ENCODE measurements at regions not wholly inside any gene's neighbourhood (a gene's known extent, or its start where the extent isn't known, plus 50 kb on each side); places are given as distances from the start of the nearest gene placed in this dataset.
"Not testable (repeated sequence)": the region's sequence is repeated elsewhere in the genome, so short reads cannot be mapped to it uniquely, and the experiment has no call there.

DNA sequence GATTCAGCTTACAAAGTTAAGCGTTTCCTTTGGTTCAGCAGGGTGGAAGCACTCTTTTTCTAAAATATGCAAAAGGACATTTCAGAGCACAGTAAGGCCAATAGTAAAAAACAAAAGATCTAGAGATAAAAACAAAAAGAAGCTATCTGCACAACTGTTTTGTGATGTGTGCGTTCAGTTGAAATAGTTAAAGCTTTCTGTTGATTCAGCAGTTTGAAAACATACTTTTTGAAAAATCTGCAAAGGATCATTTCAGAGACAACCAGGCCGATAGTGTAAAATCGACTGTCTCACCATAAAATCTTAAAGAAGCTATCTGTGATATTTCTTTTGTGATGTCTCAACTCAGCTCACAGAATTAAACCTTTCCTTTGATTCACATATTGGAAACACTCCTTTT, 300.0 kb upstream of the ALG10B start:
- H3K9me3 ChIP-seq (replicated peaks): no peaks in the 10 kb centered on the region
- no peak overlapping the region for H3K27ac ChIP-seq
- DNase-seq: no peak
- H3K36me3 ChIP-seq: no peaks in the 10 kb centered on the region
- no peaks in the 10 kb centered on the region for H3K27me3 ChIP-seq
- no peak overlapping the region for H3K4me3 ChIP-seq
- no peaks in the 10 kb centered on the region for H3K4me1 ChIP-seq

DNA sequence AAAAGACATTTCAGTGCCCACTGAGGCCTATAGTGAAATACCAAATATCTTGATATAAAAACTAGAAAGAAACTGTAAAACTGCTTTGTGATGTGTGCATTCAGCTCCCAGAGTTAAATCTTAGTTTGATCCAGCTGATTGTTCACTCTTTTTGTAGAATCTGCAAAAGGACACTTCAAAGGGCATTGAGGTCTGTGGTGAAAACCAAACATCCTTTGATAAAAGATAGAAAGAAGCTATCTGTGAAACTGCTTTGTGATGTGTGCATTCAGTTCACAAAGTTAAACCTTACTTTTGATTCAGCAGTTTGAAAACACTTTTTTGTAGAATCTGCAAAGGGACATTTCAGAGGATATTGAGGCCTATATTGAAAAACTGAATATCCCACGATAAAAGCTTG, 290.7 kb upstream of the ALG10B start:
- Histone ChIP-seq H3K9me3 (replicated peaks) (peaks cover 7% of the 10 kb centered on the region), H3K4me1 (no peaks in the 10 kb centered on the region), H3K27me3 (no peaks in the 10 kb centered on the region), H3K36me3 (no peaks in the 10 kb centered on the region), H3K4me3 (no peak overlapping the region), H3K27ac (no peak overlapping the region)
- DNase-seq: no peak

DNA sequence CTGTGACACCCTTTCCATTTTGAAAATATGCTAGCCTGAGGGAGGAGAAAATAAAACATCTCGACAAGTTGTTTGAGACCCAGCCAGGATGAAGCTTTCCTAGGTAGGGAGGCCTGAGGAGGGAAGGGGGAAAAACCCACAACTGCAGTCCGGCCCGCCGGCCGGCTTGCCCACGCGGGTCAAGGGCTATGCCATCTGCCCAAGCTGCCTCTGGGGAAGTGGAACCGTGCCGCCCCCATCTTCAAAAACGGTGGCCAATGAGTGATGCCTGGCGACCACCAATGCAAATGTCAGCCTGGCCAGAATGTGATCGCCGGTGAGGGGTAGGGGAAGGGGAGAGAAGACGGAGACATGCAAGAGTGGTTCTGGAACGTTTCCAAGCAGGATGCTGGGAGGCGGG, 263.5 kb upstream of the ALG10B start:
- Histone ChIP-seq H3K36me3 (no peaks in the 10 kb centered on the region), H3K4me1 (no peaks in the 10 kb centered on the region), H3K27me3 (no peaks in the 10 kb centered on the region), H3K9me3 (replicated peaks) (no peaks in the 10 kb centered on the region), H3K4me3 (no peak overlapping the region), H3K27ac (no peak overlapping the region)
- DNase-seq: no peak

DNA sequence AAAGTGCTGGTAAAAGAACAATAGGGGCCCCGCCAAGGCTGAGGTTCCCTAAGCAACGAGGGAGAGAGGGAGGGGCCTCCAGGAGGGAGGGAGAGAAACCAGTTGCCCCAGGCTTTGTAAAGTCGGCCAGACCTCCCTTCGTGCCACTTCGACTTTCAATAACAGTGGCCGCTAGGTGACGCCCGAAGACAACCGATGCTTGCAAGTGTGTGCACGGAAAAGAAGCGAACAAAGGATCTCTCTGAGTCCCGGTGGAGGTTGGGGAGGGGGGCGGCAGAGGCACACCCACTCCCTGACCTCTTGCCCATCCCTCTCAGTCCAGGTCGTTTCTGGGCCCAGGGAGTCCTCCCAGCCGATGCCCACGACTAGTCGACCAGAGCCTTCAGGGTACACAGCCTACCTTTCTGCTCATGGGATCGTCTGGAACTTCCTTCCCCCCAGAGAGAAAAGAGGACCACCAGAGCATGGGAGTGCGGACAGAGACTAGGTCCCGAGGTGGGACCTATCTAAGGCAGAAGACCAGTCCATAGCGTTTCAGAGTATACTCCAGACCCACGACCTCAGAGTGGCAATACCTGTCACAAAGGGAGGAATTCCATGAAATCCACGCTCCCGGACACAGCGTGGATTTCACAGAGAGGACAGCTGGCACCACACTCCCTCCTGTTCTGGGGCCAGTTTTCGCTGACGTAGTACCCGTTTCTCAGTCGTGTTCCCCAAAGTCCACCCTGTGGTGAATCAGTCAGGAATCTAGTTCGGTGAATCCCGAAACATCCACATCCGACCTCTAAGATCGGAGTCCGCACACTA, 262.7 kb upstream of the ALG10B start:
- H3K9me3 ChIP-seq (replicated peaks): no peaks in the 10 kb centered on the region
- H3K4me3 ChIP-seq: no peak overlapping the region
- peak; percentile 30 to 37 for DNase-seq
- no peaks in the 10 kb centered on the region for H3K36me3 ChIP-seq
- no peaks in the 10 kb centered on the region for H3K4me1 ChIP-seq
- no peak overlapping the region for H3K27ac ChIP-seq
- no peaks in the 10 kb centered on the region for H3K27me3 ChIP-seq

DNA sequence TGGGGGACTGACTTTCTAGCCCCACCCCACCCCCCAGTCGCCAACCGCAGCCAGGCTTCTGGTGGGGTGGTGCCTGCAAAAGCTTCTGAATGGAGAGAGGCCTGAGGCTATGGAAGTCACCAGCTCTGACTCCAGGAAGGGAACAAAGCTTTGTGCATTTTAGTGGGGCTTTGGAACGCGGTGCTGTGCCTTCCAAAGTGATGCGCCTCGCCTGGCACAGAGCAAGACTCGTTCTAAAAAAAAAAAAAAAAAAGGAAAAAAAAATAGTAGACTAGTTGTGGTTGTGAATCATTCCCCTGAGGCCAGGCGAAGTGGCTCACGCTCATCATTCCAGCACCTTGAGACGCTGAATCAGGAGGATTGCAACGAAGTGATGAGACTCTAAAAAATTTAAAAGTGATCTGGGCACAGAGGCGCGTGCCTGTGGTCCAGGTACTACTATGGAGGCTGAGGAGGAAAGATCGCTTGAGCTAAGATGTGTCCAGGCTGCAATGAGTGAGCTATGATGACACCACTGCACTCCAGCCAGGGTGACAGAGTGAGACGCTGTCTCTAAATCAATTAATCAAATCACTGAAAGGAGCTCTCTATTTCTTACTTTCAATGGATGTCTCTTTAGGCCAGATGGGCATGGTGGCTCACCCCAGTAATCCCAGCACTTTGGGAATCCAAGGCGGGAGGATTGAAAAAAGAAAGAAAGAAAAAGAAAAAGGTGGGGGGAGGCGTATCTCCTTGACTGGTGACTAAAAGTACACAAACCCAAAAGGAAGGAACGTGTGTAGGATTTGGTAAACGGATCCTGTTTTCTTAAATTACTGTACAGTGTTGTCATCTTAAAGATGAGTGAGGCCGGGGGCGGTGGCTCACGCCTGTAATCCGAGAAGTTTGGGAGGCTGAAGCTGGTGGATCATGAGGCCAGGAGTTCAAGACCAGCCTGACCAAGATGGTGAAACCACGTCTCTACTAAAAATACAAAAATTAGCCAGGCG, 259.6 kb upstream of the ALG10B start:
- H3K4me3 ChIP-seq: no peak overlapping the region
- H3K27ac ChIP-seq: no peak overlapping the region
- no peak for DNase-seq
- no peaks in the 10 kb centered on the region for H3K4me1 ChIP-seq
- H3K36me3 ChIP-seq: no peaks in the 10 kb centered on the region
- no peaks in the 10 kb centered on the region for H3K9me3 ChIP-seq (replicated peaks)
- H3K27me3 ChIP-seq: no peaks in the 10 kb centered on the region

DNA sequence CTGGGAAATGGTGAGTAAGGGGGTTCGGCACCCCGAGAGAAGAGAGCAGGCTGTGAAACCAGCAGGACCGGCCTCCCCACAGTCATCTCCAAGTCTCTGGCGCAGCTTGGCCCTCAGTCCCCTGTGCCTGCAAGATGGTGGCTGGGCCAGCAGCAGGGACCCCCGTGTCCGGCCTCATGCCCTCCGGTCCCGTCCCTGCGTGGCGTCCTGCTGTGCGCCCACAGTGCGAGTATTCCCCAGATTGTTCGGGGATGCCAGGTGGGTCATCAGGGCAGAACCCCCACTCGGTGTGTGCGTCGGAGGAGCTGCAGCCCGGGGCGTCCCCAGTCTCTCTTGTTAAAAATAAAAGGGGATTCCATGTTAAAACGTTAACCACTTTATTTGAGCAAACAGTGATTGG, 216.9 kb upstream of the ALG10B start:
- no peaks in the 10 kb centered on the region for H3K4me1 ChIP-seq
- no peaks in the 10 kb centered on the region for H3K9me3 ChIP-seq (replicated peaks)
- no peak overlapping the region for H3K27ac ChIP-seq
- H3K36me3 ChIP-seq: no peaks in the 10 kb centered on the region
- no peak overlapping the region for H3K4me3 ChIP-seq
- no peak for DNase-seq
- H3K27me3 ChIP-seq: no peaks in the 10 kb centered on the region

DNA sequence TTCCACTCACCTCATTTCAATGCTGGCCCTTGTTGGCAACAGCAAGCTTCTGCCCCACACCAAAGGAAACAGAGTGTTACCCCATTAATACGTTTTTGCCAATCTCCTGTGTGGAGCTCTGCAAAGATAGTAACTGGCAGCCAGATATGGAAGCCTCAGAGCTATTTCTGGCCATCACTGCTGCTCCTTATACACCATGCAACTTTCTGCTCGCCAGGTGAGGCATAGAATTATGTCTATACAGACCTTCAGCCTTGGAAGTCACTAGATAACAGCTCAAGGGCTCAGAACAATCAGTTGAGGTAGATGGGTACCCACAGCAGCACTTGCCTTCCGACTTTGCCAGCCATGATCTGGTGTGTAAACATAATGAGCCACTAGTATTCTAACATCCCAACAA, 214.8 kb upstream of the ALG10B start:
- Histone ChIP-seq H3K27ac (no peak overlapping the region), H3K4me1 (no peaks in the 10 kb centered on the region), H3K4me3 (no peak overlapping the region), H3K9me3 (replicated peaks) (no peaks in the 10 kb centered on the region), H3K36me3 (no peaks in the 10 kb centered on the region), H3K27me3 (no peaks in the 10 kb centered on the region)
- DNase-seq: no peak

DNA sequence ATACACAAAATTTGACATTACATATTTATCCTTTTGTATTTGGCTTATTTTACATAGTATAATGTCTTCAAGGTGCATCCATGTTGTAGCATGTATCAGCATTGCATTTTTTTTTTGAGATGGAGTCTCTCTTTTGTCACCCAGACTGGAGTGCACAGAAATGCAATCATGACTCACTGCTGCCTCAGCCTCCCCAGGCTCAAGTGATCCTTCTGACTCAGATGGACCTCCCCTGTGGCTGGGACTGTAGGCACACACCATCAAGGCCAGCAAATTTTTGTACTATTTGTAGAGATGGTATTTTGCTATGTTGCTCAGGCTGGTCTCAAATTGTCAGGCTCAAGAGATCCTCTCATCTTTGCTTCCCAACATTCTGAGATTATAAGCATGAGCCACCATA, 214.4 kb upstream of the ALG10B start:
- no peaks in the 10 kb centered on the region for H3K4me1 ChIP-seq
- no peak for DNase-seq
- H3K4me3 ChIP-seq: no peak overlapping the region
- H3K27ac ChIP-seq: no peak overlapping the region
- H3K9me3 ChIP-seq (replicated peaks): no peaks in the 10 kb centered on the region
- no peaks in the 10 kb centered on the region for H3K27me3 ChIP-seq
- no peaks in the 10 kb centered on the region for H3K36me3 ChIP-seq

DNA sequence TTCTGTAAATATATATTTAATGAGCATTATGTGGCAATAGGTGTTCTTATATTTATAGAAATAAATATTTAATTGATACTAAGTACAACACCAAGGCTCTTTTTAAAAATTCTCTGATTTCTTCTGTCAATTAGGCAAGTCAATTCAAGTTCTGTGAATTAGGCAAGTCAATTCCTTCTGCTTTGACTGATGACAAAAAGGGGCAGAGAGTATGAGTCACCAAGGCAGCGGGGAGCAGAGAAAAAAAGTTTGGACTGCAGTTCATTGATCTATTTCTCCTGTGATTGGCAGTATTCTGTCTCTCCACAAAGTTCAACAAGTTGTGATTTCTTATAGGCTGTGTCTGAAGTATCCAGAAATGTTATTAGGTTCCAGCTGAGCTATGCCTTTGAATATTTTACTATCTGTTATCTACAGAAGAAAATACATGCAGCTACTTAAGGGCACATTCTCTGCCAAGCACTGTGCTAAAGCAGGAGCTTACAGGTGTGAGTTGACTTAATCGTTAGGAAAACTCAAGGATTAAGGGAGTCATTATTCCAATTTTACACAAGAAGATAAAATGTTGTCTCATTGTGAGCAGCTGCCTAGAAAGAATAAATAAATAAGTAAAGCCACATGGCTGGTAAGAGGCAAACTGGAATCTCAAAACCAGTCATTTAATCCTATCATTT, 206.4 kb upstream of the ALG10B start:
- no peak overlapping the region for H3K4me3 ChIP-seq
- H3K36me3 ChIP-seq: no peaks in the 10 kb centered on the region
- H3K27me3 ChIP-seq: no peaks in the 10 kb centered on the region
- DNase-seq: no peak
- no peaks in the 10 kb centered on the region for H3K4me1 ChIP-seq
- no peaks in the 10 kb centered on the region for H3K9me3 ChIP-seq (replicated peaks)
- H3K27ac ChIP-seq: no peak overlapping the region

DNA sequence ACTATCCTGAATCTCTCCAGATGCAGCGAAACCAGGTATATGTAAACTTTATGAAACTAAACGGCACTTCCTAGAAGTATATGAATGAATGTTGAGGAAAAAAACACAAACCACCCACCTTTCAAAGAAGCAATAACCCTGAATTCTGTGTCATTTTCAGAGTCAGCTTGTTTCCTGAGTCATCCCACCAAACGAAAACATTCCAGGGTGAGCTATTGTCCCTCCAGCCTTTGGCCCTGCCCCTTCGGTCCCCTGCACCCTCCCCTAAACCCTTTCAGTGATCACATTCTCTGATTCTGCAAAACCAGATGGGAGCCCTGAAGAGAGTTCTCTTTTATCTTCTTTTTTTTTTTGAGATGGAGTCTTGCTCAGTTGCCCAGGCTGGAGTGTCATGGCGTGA, 202.6 kb upstream of the ALG10B start:
- Histone ChIP-seq H3K4me1 (no peaks in the 10 kb centered on the region), H3K36me3 (no peaks in the 10 kb centered on the region), H3K9me3 (replicated peaks) (no peaks in the 10 kb centered on the region), H3K27me3 (no peaks in the 10 kb centered on the region), H3K27ac (no peak overlapping the region), H3K4me3 (no peak overlapping the region)
- no peak for DNase-seq

DNA sequence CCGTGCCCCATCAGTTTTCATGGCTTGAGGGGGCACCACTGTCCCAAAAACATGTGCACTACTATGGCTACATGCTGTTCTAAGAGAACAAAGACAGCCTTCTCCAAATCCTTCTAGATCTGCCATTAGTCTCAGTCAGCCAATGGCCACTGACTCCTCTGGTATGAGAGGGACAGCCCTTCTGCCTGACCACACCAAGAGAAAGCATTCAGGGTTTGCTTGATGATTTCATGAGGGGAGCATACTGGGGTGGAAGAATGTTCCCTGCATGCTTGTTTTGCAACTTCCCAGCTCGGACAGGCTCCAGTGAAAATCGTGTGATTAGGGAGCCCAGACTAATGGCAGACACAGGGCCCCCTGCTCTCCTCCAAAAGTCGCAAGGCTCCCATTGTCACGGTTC, 199.6 kb upstream of the ALG10B start:
- Histone ChIP-seq H3K4me1 (no peaks in the 10 kb centered on the region), H3K4me3 (no peak overlapping the region), H3K36me3 (no peaks in the 10 kb centered on the region), H3K27me3 (no peaks in the 10 kb centered on the region), H3K9me3 (replicated peaks) (no peaks in the 10 kb centered on the region), H3K27ac (no peak overlapping the region)
- no peak for DNase-seq

DNA sequence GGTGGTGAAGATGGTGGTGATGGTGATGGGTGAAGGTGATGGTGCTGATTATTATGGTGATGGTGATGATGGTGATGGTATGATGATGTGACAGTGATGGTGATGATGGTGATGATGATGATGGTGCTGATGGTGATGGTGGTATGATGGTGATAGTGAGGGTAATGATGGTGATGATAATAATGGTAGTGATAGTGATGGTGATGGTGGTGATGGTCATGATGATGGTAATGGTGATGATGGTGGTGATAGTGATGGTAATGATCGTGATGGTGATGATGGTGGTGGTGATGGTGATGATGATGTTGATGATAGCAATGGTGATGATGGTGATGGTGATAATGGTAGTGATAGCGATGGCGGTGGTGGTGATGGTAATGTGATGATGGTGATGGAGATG, 197.9 kb upstream of the ALG10B start:
- Histone ChIP-seq H3K9me3 (replicated peaks) (no peaks in the 10 kb centered on the region), H3K4me3 (no peak overlapping the region), H3K27ac (no peak overlapping the region), H3K4me1 (no peaks in the 10 kb centered on the region), H3K36me3 (no peaks in the 10 kb centered on the region), H3K27me3 (no peaks in the 10 kb centered on the region)
- DNase-seq: no peak

DNA sequence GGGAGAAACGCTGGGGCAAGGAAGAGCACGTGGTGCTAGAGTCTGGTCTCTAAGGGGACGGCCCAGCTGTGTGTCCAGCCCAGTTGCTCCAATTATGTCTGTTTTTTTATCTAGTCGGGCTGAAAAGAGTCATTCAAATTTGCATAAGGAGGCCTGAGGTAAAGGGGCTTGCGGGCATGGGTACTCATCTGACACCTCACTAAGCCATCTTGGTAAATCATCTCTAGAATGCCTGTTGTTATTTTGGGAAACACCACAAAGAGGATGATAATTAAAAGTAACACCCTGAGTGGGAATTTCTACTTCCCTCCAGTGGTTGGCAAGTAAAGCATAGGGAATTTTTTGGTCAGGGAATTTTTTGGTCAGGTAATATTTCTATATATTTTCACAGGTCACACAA, 196.1 kb upstream of the ALG10B start:
- Histone ChIP-seq H3K27ac (no peak overlapping the region), H3K27me3 (no peaks in the 10 kb centered on the region), H3K4me3 (no peak overlapping the region), H3K4me1 (no peaks in the 10 kb centered on the region), H3K9me3 (replicated peaks) (no peaks in the 10 kb centered on the region), H3K36me3 (no peaks in the 10 kb centered on the region)
- DNase-seq: no peak

DNA sequence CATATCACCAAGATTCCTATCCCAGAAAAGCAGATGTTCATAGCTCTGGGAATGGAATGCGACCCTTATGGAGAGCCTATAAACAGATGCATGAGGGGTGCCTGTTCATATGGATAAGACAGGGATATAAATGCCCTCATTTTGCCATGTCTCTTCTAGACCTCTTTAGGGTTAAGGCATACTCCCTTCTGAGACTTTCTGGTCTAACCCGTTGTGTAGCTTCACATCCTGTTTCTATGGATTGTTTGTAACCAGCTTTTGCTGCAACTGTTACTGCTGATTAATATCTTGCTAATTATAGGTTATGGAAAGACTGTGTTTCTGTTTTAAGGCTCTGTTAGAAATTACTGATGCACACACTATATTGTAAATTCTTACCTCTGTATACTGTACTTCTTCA, 193.5 kb upstream of the ALG10B start:
- H3K4me1 ChIP-seq; DNase-seq; H3K9me3 ChIP-seq (replicated peaks); H3K27me3 ChIP-seq; H3K27ac ChIP-seq; H3K4me3 ChIP-seq; H3K36me3 ChIP-seq: not testable (repeated sequence)

Measured in SJCRH30 (cell line).